Ammon's horn (tissue), 1 donor: ENCODE measurements at regions not wholly inside any gene's neighbourhood (a gene's known extent, or its start where the extent isn't known, plus 50 kb on each side); places are given as distances from the start of the nearest gene placed in this dataset.

Experiments
- DNase-seq: peaks from one replicate; pipeline ENCODE4 v3.0.0-alpha.2; 2016; ENCODE audit warnings: low spot score

- DNase-seq, result no peak
These were observed 362.1 kb downstream of the EFNB2 start for GRCh38 chr13:106173346-106173745.

DNA sequence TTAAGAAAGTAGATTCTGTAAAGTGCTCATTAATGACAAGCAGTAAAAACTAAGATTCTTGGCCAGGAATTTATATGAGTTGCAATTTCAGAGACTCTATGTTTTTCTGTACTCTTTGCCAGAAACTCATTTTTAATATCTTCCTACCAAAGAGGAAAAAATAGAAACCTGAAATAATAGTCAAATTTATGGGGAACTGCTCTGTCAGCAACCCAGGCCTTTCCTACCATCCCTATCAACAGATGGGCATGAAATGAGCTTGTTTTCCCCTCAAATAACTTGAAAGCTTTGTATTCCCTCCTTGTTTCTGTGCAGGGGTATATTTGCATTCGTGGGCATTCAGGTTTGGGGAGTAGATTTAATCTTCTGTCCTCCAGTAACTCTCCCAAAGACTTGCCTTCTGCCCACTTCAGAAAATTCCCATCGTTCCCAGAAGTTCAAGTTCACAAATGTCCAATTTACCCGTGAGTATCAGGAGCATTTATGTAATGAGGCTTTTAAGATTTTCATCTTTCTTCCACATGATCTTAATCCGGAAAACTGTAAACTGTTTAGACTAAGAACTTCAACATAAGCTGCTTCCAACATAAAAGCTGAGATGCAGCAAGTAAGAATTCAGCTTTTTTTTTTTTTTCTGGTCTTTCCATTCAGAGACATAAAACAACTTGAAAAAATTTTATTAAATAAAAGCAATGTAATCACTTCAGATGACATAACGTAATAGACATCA, 363.1 kb downstream of the EFNB2 start:
- DNase-seq, result no peak

DNA sequence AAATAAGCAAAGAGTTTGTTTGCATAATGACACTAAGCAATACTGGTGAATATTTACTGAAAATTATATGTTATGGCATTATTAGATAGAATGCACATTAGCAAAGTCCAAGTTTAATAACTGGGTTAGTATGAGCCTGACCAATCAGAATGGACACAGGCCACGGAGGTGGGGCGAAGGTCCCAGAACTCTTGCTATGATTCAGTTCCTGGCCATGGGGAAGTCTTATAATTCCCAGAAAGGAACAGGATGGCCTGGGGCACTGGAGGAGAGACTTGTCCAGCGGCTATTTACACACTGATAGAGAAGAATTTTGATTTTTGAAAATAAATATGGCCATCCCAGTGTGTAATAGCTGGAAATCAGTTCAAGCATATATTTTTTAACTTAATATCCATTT, 372.0 kb downstream of the EFNB2 start:
- DNase-seq, result no peak

- peak; percentile 10 for DNase-seq
These were observed 374.3 kb downstream of the EFNB2 start for GRCh38 chr13:106161146-106161545.

- no peak for DNase-seq
These were observed 375.9 kb downstream of the EFNB2 start for GRCh38 chr13:106159295-106160195.

GRCh38 chr13:106156468-106156867, 379.0 kb downstream of the EFNB2 start:
- DNase-seq, result no peak

GRCh38 chr13:106155411-106155810, 380.1 kb downstream of the EFNB2 start:
- DNase-seq, result no peak

DNA sequence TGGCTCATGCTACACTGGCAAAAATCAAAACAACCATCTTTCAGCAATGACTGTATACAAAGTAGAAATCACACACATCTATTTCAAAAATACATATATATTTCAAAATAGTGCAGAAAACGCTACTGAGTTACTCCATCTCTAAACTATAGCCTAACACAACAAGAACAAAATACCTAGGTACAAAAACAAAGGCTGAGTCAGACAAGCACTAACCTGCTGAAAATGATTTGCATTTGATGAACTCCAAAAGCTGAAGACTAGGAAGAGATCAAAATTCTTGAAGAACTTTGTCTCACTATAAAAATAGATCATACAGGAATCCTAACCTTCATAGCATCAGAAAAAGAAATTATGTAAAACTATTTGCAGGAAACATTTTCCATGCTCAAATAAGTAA, 381.6 kb downstream of the EFNB2 start:
- no peak for DNase-seq

DNA sequence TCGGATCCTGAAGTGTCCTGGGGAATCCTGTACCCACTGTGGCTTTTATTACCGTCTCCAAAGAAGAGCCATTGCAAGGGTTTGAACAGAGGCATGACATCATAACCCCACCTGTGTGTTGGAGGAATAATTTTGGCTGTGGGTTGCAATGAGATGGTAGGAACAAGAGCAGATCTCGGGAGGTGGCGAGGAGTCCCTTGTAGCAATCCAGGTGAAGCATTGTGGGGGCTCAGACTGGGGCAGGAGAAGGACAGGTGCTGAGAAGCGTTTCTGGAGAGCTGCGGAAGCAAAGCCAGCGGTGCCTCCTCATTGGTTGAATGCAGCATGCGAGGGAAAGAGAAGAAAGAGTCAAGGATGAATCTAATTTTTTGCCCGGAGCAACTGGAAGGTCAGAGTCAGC, 382.4 kb downstream of the EFNB2 start:
- no peak for DNase-seq

GRCh38 chr13:106152047-106152446, 383.4 kb downstream of the EFNB2 start:
- no peak for DNase-seq

DNA sequence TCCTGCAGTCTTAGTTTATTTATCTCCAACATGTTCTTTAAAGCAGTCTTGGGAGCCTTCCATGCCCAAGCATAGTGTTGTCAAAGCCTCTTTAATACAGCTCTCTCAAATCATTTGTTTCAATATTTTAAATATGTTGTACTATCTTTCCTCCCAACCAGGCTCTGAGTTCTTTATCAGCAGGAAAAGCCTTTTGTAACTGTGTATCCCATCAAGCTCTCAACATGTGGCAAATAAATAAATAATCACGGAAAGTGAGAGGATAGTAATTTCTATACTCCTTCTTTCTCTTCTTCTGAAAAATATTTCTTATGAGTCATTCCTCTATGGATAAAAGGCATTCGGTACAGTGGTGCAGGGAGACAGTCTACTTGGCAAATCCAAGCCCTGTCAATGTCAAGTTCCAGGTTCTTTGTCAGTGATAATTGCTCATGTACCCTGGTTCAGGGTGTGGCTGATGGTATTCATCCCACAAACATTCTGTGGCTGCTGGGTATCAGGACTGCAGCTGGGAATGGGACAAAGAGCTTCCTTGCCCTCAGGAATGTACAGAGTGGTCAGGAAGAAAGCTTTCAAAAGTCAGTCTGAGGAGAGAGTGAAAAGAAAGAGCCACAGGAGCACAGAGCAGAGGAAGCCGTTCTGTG, 384.3 kb downstream of the EFNB2 start:
- no peak for DNase-seq

DNA sequence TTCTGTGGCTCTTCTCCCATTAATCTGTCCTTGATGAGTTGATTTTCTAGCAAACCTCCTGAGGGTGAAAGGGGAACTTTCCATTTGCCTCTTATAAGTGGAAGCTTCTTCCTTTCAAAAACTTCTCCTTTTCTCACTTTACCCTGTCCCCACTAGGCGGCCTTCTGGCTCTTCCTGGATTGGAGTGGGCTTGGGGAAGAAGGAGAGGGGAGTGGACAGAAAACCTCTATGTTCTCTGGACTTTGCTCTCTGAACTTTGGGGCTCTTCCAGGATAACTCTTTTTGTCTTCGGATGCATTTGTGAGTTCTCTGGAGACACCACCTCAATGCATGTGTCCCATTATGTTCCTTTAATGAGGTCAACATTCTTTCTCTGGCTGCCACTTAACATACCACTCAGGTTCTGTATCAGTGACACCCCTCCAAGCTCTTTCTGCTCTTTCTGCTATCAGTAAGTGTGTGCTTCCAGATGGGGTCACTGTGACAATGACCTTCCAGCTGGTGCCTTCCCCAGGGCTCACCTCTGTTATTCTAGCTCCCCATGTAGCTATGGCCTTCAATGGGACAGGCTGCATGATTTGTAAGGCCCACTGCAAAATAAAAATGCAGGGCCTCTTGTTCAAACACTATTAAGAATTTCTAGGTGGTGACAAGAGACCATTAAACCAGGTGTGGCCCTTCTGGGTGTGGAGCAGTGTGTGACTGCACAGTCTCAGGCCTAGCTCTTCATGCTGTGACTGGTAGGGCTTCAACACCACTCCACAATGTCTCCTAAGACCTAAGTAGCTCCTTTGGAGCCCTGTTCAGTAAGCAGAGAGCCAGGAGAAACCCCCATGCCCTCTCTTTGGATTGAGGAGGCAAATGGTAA, 389.2 kb downstream of the EFNB2 start:
- DNase-seq, result no peak

DNA sequence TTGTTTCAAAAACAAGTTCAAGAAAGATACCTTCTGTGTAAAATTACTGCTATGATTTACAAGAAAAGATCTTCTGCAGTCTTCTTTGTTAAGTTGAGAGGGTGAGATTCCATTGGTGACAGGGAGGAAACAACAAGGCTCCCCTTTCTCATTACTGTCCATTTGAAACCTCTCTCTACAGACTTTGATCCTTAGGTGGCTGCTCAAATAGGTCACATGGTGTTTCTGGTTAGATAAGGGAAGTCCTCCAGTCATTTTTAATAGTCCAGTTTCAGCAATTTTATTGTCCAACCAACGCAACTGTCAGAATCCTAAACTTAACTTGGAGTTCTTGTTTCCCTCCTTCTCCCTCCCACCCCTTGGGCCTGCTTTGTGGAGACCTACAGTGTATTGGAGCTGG, 390.4 kb downstream of the EFNB2 start:
- DNase-seq, result no peak

GRCh38 chr13:106143930-106144709, 391.3 kb downstream of the EFNB2 start:
- no peak for DNase-seq

- no peak for DNase-seq
These were observed 392.1 kb downstream of the EFNB2 start for GRCh38 chr13:106143392-106143791.

DNA sequence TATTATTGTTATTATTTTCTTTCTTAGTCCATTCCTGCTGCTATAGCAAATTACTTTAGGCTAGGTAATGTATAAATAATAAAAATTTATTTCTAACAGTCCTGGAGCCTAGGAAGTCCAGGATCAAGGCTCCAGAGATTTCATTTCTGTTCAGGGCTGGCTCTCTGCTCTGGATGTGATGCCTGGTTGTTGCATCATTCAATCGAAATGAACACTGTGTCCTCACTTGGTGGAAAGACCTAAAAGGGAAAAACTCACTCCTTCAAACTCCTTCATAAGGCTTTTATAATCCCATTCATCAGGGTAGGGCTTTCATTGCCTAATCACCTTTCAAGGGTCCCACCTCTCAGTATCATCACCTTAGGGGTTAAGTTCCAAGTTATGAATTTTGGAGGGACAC, 395.0 kb downstream of the EFNB2 start:
- DNase-seq, result no peak

DNA sequence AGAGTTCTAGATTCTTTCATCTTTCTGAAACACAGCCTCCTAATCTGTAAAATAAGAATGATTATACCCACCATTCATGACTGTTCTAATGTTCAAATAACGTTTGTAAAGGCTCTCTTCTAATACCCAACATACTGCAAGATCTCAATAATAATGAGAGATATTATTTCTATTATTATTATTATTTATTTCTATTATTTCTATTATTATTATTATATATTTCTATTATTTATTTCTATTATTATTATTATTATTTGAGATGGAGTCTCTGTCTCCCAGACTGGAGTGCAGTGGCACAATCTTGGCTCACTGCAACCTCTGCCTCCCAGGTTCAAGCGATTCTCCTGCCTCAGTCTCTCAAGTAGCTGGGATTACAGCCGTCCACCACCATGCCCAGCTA, 395.5 kb downstream of the EFNB2 start:
- DNase-seq, result no peak

DNA sequence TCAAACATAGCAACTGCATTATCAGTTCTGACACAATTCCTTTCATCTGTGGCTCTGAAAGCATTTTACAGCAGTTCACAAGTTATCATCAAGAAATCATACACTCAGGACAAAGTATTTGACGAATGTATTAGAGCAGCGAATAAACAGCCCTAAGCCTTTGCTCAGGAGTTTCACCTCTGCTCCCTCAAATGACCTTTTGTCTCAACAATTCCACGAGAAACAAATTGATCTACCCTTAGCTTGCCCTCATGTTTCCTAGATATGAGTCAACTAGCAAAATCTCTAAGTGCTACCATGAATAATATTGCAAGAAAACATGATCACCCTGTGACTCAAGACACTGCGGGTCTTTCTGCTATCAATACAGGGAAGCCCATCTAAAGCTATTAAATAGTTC, 396.1 kb downstream of the EFNB2 start:
- DNase-seq, result no peak

- DNase-seq, result no peak
These were observed 396.8 kb downstream of the EFNB2 start for GRCh38 chr13:106138620-106139019.

DNA sequence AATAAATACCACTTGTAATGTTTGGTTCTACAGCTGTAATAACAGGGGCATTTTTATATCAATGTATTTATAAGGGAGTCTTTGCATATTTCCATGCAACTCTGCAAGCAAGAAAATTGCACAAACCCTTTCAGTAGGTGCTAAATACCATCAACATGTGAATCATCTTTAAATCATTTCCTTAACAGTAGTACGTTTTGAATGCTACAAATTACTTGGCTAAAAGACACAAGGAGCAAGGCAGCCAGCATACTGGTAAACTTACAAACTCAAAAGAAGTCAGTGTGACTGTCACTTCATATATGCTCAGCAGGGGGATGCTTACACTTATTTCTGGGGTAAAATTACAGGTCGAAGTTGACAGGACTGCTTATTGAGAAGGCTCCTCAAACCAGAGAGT, 402.4 kb downstream of the EFNB2 start:
- no peak for DNase-seq

DNA sequence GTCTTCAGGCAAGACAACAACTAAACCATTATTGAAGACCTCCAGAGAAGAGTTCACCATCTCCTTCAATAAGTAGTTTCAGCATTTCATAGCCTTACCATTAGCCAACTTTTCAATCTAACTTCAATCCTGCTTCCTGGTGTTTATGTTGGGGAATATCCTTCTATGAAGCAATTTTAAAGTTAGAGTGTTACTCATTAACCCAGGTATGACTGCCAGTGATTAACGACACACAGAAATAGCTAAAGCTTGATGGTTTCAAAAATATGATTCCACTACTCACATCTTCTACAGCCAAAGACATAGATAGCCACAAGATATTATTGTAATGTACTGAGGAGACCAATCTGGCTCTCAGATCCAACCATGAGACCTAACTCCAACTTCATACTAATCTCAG, 403.2 kb downstream of the EFNB2 start:
- DNase-seq, result no peak
